HG03175 (cell line): ENCODE measurements at regions not wholly inside any gene's neighbourhood (a gene's known extent, or its start where the extent isn't known, plus 50 kb on each side); places are given as distances from the start of the nearest gene placed in this dataset.
A peak's percentile ranks its signal among the peaks of the same experiment; 100 is the strongest.

Experiments
- ATAC-seq: cut with Tn5 transposase; IDR thresholded peaks from one replicate; pipeline ENCODE4 v1.9.1; 2021; ENCODE audit warnings: mild to moderate bottlenecking, moderate library complexity; ENCODE audit not compliant: unreplicated experiment

DNA sequence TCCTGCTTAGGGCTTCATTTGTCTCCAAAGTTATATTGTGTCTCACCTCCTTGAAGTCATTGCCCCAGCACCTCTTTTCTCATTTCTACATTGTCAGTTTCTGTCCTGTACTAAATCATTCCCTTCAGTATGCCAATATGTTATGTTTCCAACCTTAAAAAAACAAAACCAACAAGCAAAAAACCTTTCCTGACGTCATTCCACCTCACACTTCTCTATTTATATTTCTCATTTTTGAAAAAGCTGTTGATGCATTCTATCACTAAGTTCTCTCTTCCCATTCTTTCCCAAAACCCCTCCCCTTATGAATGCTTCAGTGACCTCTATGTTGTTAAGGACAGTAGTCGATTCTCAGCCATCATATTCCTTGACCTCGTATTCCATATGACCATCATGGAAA lies 98.7 kb upstream of the ARHGAP24 start:
- ATAC-seq: no peak

DNA sequence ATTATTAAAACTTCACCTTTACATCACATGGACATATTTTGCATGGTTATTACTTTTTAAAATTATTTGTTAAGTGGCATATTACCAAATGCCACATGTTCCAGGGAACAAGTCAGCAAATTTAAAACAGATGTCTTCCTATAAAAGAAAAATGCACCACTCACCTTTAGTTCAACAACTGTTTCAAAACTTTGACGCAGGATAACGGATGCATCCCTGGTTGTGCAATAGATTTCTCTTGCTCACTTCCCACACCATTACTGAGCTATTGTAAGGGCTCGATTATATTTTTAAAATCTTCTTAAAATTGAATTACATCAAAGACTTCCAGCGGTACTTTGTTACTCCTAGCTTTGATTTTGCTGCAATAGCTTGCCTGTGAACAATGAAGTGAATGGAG lies 93.0 kb upstream of the ARHGAP24 start:
- ATAC-seq: no peak

DNA sequence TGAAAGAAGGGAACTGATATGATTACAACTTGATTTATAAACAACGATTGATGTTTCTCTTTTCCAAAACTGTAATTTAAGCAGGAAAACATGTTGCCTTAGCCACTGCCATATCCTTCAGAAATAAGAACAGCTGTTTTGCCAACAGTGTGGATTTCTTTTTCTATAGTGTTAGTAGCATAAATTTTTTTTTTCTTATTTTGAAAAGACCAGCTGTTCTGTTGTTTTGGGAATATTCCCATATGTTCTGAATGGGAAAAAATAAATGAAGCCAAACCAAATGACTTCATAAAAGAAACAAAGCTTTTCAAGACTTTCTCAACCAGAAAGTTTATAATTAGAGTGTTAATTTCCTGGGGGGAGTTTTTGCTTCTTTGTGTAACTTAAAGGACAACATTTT lies 83.9 kb upstream of the ARHGAP24 start:
- no peak for ATAC-seq

DNA sequence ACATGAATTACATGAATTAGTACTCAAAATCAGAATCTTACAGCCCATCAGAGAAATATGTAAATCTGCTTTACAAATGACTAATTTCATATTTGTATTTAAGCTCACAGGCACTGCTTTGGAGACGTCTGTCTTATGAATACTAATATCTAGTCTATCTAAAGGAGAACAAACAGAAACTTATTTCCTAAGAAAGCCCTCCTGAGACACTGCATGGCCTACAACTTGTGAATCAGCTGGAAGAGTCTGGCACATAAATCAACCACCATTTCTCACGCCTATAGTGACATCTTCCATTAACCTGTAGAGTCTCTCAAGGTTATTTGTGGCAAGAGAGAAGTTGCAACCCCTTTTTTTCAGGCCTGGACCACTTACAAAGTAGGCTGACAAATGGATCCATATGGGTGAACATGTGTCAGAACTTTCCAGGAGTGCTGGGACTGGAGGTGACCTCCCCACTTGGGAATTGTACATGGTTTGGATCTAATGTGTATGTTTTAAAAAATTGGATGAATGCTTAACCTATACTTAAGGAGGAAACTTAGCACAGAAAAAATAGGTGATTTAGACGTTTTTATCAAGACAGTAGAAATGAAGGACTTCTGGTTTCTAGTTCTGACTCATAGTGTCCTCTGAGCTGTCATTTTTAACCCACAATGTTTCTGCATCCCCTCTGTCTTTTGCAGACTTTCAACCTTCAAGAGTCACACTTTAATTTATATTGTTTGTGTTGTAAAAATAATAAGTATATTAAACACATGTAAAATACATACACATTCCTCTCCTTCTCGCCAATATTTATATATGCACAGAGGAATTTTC lies 83.2 kb upstream of the ARHGAP24 start:
- ATAC-seq: peak; percentile 90

DNA sequence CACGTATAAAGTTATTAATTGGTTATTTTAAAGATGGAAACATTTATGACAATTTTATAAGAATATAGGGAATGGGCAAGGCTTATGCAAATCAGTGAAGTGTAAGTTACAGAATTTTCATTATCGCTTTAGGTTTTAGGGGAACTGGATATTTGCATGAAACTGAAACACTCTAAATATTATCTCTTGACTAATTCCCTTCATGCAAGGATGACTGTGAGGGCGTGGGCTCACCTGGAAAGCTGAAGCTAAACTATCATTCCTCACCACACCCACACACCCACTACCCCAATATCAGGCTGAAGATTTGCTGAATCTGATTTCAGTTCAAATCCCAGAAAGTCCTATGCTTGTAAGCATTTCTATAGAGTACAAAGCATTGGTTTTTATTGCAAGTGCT lies 81.7 kb upstream of the ARHGAP24 start:
- no peak for ATAC-seq

DNA sequence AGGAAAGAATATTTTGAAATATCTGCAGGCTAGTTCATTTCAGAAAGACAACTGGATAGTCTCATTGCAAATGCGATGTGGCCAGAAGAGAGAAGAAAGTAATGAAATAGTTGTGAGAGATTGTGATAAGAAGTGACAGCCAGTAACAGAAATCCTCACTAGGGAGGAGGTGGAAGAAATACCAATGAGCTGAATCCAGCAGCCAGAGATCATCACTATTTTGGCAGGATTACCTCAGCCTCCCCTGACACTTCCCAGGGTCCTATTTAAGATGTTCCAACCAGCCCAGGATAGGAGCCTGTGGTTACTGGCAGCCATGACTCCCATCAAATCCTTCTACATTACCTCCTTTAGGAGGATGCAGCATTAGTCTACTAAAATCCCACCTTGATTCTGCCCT lies 76.7 kb upstream of the ARHGAP24 start:
- no peak for ATAC-seq

DNA sequence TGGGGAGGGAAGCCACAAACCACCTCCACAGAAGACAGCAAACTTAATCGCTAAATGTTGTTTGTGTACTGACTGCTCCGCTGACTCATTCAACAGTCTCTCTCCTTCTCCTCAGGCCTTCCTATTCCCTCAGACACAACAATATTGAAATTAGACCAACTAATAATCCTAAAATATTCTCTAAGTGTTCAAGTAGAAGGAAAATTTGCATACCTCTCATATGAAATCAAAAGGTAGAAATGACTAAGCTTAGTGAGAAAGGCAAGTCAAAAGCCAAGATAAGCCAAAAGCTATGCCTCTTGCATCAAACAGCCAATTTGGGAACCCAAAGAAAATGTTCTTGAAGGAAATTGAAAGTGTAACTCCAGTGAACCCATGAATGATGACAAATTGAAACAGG lies 75.7 kb upstream of the ARHGAP24 start:
- ATAC-seq: peak; percentile 75

DNA sequence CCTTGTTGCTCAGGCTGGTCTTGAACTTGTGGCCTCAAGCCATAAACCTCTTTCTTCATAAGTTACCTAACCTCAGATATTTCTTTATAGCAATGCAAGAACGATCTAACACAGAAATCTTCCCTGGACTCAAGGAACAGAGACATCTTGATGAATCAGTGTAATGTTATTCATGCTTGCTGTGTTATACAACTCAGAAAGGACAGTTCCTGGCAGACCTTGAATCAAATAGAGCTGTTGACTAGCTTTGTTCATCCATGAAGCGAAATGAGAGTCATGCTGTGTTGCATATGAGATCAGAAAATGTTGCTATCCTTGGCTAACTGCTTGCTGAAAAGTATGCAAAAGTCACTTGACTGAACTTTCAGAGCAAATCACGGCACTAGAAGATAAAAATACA lies 72.6 kb upstream of the ARHGAP24 start:
- no peak for ATAC-seq

DNA sequence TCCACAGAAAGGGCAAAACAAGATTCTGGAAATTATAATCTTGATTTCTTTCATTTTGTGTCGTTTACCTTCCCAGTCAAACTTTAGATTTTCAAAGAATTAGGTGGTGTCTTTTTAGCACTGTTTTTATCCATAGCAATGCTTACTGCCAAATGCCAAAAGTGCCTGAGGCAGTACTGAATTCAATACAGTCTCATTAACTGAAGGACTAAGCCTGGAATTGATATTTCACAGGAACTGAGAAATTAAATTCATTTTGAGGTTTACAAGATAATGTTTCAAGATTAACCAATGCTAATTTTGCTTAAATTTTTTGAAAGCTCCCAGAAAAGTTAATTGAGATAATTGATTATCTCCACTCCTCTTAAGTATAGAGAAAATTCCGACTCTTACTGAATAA lies 68.8 kb upstream of the ARHGAP24 start:
- ATAC-seq: no peak

DNA sequence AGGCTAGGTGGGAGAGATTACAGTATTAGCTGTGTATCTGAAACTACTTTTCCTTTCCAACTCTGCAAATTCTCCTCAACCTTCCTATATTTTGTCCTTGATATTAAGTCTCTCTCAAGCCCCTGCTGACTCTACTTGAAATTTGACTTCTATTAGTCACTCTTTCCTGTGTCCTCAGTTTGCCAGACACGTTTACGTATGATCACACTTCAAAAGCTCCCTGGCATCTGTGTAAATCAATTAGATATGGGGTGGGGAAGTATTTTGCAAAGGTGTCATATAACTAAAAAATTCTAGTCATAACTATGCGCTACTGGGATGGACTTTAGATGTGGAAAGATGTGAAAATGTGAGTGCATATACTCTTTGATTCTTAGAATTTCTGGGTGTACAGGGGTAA lies 67.4 kb upstream of the ARHGAP24 start:
- no peak for ATAC-seq

DNA sequence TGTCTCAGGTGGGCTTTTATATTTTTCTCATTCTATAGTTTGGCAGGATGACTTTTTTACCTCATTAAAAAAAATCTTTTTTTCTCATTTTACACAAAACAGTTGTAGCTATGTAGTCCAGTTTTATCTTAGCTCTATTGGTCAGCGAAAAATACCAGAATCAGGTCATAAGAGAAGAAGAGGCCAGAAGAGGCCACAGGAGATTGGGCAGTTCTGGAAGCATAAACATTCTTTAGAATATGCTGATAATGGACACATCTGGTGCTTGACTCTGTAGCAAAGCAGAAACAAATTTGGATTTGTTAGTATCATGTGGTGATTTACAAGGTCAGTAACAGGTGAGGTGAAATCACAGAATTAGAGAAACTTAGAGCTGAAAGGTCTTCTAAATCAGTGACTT lies 66.6 kb upstream of the ARHGAP24 start:
- no peak for ATAC-seq

DNA sequence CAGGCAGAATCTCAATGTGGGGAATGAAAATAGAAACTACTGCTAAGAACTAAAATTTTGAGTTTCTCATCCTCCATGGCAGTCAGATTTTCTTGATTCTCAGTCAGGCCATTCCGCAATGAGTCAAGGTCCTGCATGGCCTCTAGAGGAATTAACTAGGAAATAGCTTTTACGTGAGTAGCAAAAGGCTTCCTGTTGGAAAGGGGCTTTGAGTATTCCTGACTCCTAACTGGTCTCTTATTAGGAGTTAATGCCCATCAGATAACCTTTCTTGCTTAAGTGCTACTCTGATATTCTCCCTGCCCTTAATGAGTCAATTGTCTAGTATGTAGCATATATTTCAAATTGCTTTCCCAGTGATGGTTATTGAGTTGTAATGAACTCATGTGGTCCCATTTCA lies 65.7 kb upstream of the ARHGAP24 start:
- ATAC-seq: no peak

DNA sequence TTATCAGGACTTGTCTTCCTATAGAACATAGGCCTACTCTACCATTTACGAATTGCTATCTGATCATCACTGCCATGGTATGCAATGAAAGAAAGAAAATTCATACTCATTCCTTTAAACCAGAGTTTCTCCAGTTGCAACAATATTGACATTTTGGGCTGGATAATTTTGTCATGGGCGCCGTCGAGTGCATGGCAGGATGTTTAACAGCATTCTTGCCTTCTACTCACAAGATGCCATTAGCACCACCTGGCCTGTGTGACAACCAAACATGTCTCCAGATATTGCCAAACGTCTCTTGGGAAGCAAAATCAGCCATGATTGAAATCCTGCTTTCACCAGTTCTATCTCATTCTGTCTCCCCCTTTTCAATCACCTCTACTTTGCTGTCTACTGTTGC lies 63.6 kb upstream of the ARHGAP24 start:
- no peak for ATAC-seq

DNA sequence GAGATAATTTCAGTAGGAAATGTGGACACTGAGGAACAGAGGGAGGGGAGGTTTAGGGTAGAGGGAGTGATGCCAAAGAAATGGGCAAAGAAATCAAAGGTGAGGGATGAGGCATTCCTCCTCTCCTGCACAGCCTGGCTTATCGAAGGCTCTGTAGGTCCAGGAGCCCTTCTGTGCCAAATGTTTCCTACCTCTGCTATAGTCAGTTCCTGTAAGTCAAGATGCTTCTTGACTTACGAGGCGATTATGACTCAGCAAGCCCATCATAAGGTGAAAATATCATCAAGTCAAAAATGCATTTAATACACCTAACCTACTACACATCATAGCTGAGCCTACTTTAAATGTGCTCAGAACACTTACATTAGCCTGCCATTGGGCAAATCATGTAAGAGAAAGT lies 60.0 kb upstream of the ARHGAP24 start:
- no peak for ATAC-seq

DNA sequence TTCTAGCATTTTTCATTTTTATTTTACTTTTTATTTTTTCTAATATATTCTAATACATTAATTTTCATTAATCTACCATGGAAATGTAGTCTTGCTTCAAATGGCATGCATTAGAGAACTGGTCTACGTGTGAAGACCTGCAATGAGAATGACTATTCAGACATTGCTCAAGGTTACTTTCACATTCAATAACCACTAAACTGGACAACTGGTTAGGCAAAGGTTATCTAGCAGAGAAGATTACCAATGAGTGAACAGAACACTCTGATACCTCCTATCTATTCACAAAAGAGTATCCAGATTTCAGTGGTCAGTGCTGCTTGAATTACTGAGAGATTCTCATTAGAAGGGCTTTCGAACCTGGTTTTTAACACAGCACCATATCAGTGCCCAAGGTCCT lies 58.9 kb upstream of the ARHGAP24 start:
- no peak for ATAC-seq

DNA sequence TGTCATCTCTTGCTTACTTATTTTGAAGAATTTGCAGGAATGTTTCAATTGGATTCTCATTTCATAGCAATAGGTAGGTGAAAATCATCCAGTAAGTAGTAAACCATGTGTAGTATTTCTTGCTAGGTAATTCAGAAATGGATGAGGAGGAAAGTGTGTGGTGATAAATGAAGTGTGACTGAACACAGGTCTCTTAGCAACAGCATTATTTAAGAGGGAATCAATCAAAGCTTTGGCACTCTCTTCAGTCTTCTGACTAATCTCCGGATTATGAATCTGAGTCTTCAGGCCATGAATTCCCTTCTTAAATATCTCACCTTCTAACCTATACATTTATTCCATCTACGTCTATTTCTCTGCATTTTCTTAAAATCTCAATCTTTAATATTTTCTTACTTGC lies 55.8 kb upstream of the ARHGAP24 start:
- no peak for ATAC-seq

DNA sequence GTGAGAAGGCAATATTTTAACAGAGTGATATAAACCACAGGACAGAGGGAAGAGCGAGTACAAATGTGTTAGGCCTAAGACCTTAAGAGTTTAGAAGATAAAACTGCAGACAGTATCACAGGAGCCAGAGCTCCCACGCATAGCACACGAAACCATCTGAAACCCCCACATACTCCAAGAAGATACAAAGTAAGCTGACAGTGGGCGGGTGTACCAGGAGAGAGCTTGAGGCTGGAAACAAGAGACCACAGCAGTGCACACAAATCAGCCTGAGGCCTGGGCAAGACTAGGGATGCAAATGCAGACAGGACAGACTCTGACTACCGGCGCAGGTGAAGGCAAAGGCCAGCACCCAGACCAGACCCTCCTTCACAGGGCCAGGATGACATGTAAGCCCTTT lies 54.1 kb upstream of the ARHGAP24 start:
- no peak for ATAC-seq

DNA sequence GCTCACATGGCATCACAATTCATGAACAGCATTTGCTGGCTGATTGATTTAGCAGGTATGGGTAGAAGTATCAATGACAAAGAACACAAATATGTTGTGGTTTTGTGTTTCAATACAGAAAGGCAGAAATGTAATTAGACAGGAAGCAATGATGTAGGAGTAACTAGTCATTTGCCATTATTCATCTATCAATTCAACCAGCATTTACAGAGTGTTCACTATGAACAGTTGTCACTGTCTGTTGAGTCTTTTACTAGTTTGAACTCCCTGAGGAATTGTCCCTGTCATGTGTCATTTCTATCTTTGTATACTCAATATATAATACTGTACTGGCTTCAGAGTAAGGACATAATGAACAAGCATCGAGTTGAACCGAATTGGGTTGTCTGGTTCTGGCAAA lies 51.5 kb upstream of the ARHGAP24 start:
- peak; percentile 70 for ATAC-seq
